ENCODE measurements at regions not wholly inside any gene's neighbourhood (a gene's known extent, or its start where the extent isn't known, plus 50 kb on each side); places are given as distances from the start of the nearest gene placed in this dataset.

DNA sequence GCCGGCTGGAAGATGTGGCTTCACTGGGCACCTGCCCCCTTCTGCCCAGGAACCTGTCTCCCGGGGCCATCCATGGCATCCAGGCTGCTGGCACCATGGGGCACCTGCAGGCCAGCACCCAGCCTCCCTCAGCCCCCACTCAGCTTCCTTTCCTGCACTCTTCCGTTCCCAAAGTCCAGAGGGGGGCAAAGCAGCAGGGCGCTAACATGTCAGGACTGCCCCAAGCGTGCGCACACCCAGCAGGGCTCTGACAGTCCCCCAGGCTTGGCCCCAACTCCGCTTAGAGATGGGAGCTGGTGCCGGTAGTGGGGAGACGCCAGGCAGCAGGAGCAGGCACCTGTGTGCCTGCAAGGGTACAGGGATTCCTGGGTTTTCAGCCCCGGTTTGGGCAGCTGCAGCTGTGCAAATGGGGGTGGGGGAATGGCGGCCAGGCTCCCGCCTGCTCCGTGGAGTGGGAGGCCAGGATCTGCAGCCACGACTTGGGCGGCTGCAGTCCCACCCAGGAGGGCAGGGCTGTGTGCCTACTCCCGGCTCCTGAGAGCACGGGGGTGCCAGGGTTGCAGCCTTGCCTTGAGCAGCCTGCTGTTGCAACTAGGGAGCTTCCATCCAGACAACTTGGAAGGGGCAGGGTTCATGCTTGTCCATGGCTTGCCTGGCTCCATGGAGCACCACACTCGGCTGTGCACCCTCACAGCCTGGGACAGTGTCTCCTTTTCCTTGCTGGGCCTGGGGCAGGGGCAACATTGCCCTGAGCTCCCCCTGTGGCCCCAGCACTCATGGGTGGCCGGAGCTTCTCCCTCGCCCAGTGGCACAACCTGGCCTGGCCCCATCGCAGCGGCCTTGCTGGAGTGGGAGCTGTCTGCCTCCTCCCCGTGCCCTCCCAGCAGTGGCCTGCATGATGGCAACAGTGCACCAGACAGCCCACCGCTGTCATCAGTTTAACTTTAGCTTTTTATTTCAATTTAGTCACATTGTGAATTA lies 561.1 kb downstream of the MTRR start:
- TF ChIP-seq POLR2A (IDR thresholded peaks at IDR 0.05; ENCODE audit: low read depth, low read length) (no peak), GATA2 (IDR thresholded peaks at IDR 0.05; ENCODE audit: insufficient read depth, insufficient read length, low read depth, low read length) (no peak), POLR2AphosphoS5 (IDR thresholded peaks at IDR 0.05; ENCODE audit: insufficient read depth, low read depth, low read length) (no peak), FOS (IDR thresholded peaks at IDR 0.05; ENCODE audit: borderline replicate concordance, insufficient read depth, low read length) (no peak), EZH2 (IDR thresholded peaks at IDR 0.05; ENCODE audit: borderline replicate concordance, low read depth, low read length, severe bottlenecking) (no peak)
- TF ChIP-seq, protein P1, sequence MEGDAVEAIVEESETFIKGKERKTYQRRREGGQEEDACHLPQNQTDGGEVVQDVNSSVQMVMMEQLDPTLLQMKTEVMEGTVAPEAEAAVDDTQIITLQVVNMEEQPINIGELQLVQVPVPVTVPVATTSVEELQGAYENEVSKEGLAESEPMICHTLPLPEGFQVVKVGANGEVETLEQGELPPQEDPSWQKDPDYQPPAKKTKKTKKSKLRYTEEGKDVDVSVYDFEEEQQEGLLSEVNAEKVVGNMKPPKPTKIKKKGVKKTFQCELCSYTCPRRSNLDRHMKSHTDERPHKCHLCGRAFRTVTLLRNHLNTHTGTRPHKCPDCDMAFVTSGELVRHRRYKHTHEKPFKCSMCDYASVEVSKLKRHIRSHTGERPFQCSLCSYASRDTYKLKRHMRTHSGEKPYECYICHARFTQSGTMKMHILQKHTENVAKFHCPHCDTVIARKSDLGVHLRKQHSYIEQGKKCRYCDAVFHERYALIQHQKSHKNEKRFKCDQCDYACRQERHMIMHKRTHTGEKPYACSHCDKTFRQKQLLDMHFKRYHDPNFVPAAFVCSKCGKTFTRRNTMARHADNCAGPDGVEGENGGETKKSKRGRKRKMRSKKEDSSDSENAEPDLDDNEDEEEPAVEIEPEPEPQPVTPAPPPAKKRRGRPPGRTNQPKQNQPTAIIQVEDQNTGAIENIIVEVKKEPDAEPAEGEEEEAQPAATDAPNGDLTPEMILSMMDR (IDR thresholded peaks at IDR 0.05; ENCODE audit: extremely low read depth in 1 of 2, insufficient read depth in 1 of 2, low read depth in 1 of 2, low read length in 2 of 2), result no peak

Measured in endothelial cell of umbilical vein (primary cell).